ENCODE measurements at regions not wholly inside any gene's neighbourhood (a gene's known extent, or its start where the extent isn't known, plus 50 kb on each side); places are given as distances from the start of the nearest gene placed in this dataset.

DNA sequence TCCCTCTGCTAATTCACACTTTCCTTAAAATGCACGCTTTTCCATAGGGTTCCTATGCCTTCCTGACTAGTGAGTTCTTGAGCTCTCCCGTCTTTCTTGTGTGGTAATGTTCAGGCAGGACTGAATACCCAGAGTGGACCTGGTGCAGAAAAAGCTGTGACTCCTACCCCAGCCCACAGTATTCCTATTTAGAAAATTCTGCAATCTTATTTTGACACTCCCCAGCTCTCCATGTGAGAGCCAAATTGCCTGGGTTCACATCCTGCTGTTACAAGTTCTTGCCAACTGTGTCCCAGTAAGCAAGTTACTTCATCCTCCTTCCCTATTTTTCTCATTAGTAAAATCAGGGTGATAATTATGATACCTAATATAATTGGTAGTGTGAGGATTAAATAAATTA, 290.8 kb upstream of the SLCO3A1 start:
- DNase-seq, result no peak

GRCh38 chr15:91564631-91565030, 288.9 kb upstream of the SLCO3A1 start:
- no peak for DNase-seq

DNA sequence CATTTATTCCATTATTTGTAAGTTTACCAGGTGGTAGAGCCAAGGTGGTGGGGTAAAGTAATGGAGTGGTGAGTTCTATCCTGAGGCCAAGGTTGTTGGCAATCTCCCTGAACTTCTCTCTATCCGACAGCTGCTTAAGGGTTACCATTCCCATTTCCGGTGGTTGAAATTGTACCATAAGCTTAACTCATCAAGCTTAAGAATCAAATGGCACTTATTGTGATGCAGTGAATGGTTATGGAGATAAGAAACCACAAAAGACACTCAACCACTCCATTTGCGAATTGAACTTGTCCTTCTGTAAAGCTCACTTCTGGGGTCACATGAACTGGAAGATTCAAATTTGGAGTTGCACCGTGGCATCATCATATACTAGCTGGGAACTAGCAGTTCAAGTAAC, 287.4 kb upstream of the SLCO3A1 start:
- DNase-seq, result no peak

DNA sequence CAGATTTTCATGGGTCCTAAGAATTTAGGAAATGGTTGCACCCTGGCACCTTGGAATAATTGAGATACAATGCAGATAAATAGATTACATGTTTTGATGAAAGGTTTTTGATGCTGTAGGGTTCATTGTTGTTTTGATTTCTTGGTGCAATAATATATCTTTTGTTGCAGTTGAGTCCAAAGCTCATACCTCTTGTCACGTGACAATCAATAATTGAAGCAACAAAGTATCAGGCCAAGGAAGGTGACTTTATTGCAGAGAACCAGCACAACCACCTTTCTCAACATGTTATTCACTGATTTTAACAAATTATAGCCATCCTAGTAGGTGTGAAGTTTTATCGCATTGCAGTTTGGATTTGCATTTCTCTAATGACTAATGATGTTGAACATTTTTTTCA, 285.5 kb upstream of the SLCO3A1 start:
- DNase-seq, result no peak

DNA sequence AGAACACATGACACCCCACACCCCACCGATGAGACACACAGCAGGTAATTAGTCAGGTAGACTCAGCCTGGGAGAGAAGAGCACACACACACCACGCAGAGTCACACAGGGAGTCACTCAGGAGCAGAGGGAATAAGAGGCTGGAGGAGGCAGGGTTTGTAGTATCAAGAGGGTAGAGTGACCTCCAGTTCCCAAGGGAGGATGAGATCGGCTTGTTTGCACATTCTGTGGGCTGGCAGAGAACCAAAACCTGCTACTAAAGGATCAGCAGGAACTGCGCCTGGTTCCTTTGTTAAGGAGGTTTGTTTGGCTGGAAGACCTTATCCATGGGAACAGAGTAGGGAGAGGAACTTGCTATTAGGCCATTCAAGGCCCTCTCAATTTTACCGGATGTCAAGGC, 281.4 kb upstream of the SLCO3A1 start:
- no peak for DNase-seq

DNA sequence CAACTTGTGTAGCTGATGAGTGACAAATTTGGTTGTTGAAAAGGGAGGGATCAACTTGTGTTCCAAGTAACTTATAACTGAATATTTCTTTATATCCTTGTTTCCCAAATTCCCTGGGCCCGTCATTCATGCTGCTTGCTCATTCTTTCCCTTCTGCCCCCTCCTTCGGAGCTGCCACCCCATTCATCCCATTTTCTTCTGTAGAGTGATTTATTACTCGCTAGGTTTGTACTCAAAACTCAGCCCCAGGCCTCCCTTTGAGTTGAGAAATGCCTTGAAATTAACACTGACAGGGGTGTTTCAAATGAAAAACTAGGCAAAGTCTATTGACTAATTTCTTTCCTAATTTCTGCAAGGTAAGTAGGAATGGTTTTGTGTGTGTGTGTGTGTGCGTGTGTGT, 277.4 kb upstream of the SLCO3A1 start:
- no peak for DNase-seq

GRCh38 chr15:91578511-91578910, 275.0 kb upstream of the SLCO3A1 start:
- no peak for DNase-seq

- DNase-seq, result no peak
These were observed 268.6 kb upstream of the SLCO3A1 start for GRCh38 chr15:91584895-91585294.

GRCh38 chr15:91586560-91586959, 266.9 kb upstream of the SLCO3A1 start:
- DNase-seq, result no peak

GRCh38 chr15:91589360-91589759, 264.1 kb upstream of the SLCO3A1 start:
- DNase-seq, result no peak

DNA sequence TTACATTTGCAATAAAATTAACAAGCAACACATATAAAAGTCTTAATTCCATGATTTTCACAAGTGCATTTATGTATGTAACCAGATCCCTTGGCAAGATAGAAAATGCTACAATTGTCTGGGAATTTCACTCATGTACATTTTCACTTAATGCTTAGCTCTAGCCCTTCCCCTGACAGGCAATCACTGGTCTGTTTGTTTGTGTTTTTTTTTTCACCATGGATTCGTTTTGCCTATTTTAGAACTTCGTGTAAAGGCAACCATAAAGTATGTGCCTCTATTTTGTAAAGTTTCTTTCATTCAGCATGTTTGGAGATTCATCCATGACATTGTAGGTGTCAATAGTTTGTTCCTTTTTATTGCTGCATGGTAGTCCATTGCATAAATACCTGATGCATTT, 260.9 kb upstream of the SLCO3A1 start:
- no peak for DNase-seq

DNA sequence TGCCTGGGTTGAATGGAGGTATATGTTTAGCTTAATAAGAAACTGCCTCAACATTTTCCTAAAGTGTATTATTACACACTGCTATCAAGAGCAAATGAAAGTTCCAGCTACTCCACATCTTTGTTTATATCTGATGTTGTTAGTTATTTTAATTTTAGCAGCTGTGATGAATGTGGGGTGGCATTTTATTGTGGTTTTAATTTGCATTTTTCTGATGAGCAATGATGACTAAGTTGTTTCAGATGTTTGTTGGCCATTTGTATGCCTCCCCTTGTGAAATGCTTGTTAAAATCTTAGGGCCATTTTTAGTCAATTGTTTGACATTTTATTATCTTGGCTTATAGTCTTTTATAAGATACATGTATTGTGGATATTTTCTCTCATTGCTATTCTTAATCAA, 260.4 kb upstream of the SLCO3A1 start:
- no peak for DNase-seq

DNA sequence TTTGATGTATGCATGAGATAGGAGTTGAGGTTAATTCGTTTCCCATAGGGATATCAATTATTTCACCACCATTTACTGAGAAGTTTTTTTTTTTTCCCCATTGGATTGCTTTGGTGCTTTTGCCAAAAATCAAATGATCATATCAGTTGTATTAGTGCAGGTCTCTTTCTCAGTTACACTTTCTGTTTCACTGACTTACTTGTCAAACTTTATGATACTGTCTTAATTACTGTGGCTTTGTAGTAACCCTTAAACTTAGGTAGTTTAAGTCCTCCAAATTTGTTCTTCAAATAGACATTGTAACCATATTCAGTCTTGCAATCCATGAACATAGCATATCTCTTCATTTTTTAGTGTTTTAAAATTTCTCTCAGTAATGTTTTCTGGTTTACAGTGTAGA, 259.9 kb upstream of the SLCO3A1 start:
- no peak for DNase-seq

DNA sequence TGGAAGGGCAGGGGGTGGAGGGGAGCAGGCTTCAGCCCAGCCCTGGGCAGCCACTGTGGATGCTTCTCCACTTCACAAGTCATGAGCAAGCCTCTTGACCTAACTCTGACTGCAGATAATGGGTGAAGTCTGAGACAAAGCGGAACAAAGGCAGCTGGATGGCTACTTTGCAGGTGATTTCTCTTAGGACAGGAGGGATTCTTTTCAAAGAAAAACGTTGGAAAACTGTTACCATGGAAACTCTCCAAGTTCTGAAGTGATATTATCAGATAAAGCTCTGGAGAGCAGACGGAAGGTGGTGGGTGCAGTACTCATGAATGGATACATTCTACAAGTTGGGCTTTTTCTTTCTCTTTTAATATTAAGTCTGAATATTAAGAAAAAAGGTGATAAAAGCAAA, 254.2 kb upstream of the SLCO3A1 start:
- no peak for DNase-seq

DNA sequence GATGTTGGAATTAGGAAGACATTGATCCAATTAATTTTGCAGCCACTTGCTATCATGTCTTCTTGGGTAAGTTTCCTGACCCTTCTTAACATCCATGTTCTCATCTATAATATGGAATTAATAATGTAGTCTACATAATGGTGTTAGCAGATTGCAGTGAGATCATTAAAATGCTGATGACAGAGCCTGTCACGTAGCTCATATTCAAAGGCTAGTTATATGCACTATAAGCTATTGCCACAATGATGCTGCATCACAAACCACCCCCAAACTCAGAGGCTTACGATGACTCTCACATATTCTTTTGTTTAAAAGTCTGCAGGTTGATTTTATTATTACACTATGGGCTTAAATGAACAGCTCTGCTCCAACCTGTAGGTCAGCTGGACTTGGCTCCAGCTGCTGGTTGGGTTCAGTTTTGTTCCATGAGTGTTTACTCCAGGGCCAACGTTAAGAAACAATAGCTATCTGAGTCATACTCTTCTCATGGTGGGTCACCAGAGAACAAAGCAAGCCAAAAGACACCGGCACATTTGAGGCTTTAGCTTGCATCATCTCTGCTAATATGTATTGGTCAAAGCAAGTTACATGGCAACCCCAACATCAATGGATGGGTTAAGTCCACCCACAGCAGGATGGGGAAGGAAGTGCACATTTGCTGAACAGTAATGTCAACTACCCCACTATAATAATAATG, 250.0 kb upstream of the SLCO3A1 start:
- DNase-seq, result no peak

DNA sequence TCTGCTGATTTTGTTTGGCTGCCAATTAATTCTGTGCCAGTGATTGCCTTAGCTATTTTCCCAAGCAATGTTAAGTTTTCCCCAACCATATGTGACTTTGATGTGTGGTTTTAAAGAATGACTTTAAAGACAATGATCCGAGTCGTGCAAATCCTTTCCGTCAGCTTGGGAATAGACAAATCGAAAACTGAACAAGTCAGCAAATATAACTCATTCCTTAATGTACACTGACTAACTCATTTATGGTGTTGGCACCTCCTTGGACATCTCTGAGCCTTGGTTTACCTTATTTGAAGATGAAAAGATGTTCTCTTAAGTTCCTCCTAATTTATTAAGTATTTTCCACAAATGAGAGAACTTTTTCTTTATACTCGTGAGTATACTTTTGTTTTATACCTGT, 249.4 kb upstream of the SLCO3A1 start:
- no peak for DNase-seq

- DNase-seq, result no peak
These were observed 247.9 kb upstream of the SLCO3A1 start for GRCh38 chr15:91605576-91605975.

DNA sequence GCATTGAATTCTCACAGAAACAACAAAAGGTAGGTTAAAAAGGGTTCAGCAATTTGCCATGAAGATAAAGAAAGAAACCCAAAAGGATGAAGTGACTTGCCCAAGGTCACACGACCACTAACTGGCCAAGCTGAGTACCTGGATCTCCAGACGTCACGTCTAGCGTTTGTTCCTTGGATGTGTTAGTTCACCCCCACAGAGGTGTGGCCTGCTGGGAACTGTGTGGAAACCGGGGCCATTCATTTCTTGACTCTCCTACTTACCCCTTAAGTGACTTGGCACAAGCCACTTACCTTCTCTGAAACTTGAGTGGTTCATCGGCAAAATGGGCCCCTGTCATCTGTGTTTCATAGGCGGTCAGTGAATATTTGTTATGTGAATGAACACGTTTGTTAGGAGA, 244.3 kb upstream of the SLCO3A1 start:
- no peak for DNase-seq

DNA sequence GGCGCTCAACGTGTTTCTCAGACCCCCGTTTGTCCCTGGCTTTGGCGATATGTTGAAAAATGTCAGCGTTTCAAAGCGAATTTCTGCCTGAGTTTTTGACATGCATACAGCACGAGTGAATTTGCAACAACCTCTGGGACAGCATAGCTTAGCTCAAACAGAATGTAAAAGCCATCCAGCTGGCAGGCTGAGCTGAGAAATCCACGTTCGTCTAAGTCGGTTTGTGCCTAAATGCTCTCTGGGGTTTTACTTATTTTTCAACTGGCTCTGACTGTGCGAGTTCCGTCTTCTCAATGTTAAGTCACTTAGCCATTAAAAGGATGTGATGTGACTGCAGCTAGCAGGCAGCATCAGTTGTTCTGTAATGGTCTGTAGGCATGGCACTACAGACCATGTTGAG, 243.5 kb upstream of the SLCO3A1 start:
- no peak for DNase-seq

- DNase-seq, result no peak
These were observed 241.8 kb upstream of the SLCO3A1 start for GRCh38 chr15:91611561-91612323.

DNA sequence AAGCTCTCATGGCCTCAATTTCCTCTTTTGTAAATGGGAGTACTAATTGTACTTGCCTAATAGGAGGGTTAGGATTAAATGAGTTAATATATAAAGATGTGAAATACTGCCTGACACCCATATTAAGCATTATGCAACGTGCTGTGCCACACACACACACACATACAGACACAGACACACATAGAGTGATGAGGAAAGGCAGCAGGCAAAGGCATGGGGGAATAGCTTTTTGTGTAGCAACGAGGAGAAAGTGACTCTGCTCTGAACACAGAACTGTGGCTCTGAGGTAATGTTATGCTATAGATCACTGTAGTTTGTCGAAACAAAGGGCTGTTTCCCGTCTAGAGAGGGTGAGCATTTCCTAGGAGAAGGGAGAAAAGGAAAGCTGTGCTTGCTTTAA, 233.3 kb upstream of the SLCO3A1 start:
- DNase-seq, result no peak

DNA sequence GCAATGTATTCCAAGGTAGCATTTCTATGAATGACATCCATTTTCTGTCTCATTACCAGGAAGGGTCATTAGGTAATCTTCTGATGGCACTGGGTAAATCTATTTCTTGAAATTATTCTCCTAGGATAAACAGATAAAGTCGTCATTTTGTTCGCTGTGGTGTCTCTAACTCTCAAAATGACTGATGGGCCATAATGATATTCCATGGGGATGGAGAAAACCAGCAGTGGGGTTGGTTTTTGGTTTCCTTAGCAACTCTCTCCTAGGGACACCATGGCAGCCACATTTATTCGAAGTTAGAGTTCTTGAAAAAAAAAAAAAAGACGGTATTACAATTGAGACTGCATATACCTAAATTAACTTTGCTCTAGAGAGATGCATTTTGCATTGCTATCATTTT, 231.3 kb upstream of the SLCO3A1 start:
- no peak for DNase-seq

DNA sequence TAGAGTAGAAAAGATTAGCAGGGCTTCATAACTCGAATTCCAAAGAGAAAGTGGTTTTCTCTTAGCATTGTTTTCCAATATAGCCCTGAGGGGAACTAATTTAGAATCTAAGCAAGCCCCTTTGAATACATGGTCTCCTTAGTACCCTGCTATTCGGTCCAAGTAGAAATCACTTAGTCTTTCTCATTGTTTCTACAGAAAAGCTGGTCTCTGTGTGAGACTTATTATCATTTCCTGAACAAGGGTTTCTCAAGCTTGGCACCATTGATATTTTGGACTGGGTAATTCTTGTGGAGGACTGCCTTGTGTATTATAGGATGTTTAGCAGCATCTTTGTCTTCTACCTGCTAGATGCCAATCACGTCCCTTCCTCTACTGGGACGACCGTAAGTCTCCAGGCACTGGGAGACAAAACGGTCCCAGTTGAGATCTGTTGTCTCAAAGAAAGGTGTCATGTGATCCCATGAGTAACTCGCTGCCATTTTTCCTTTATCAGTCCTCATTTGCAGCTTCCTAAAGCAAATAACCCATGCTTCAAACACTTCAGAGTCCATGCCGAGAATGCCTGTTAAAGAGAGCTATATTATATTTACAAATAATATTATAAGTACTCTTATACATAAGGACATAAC, 230.7 kb upstream of the SLCO3A1 start:
- DNase-seq, result no peak

DNA sequence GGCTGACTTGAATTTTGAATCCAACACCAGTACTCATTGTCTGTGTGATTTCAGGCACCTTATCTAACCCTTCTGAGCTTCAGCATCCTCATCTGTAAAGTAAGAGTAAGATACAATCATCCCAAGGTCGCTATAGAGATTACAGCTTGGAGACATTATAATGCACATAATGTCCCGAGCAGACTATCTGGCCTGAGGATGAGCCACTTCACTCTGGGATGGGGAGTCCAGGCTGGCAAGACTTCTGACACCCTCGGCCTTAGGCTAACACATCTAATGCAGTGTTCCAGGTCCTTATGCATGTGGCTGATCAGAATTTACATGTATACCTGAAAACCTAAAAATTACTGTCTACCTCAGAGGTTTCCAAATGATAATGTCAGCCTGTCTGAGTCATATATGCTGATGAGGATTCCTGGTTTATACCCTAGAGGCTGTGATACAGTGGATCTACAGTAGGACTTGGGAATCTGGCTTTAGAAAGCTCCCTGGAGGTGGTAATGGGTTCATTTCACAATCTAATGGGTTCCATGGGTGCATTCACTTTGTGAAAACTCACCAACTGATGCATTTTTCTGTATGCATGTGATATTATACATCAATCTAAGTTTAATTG, 229.0 kb upstream of the SLCO3A1 start:
- DNase-seq, result no peak
